ENCODE measurements at regions not wholly inside any gene's neighbourhood (a gene's known extent, or its start where the extent isn't known, plus 50 kb on each side); places are given as distances from the start of the nearest gene placed in this dataset.
"Not testable (repeated sequence)": the region's sequence is repeated elsewhere in the genome, so short reads cannot be mapped to it uniquely, and the experiment has no call there.

GRCh38 chr15:85201118-85201793 lies 179.1 kb upstream of the AKAP13 start:
- TF ChIP-seq CTCF (conservative IDR thresholded peaks at IDR 0.05; ENCODE audit: low read depth, low read length); USF2 (IDR thresholded peaks at IDR 0.05; ENCODE audit: low read depth, low read length); BHLHE40 (IDR thresholded peaks at IDR 0.05; ENCODE audit: low read depth, low read length); POLR2A (IDR thresholded peaks at IDR 0.05; ENCODE audit: low read depth, low read length): not testable (repeated sequence)

All from IMR-90 (cell line).